ENCODE measurements at regions not wholly inside any gene's neighbourhood (a gene's known extent, or its start where the extent isn't known, plus 50 kb on each side); places are given as distances from the start of the nearest gene placed in this dataset.

DNA sequence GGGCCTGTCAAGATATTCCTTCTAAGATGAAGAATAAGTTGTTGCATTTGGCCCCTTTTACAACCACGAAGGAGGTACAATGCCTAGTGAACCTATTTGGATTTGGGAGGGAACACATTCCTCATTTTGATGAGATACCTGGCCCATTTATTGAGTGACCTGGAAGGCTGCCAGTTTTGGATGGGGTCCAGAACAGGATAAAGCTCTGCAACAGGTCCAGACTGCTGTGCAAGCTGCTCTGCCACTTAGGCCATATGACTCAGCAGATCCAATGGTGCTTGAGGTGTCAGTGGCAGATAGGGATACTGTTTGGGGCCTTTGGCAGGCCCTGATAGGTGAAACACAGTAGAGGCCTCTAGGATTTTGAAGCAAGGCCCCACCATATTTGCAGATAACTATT is 704.6 kb downstream of the CCSER2 start:
- H3K9me3 Mint-ChIP-seq: peaks cover 4% of the 10 kb centered on the region
- ATAC-seq: no peak
- H3K27me3 Mint-ChIP-seq: no peaks in the 10 kb centered on the region
- no peak for DNase-seq
- H3K4me1 Mint-ChIP-seq (ENCODE audit: low read depth): no peaks in the 10 kb centered on the region
- ChIA-PET POLR2A (no interaction called here), CTCF (no interaction called here)
- TF ChIP-seq, protein P1, sequence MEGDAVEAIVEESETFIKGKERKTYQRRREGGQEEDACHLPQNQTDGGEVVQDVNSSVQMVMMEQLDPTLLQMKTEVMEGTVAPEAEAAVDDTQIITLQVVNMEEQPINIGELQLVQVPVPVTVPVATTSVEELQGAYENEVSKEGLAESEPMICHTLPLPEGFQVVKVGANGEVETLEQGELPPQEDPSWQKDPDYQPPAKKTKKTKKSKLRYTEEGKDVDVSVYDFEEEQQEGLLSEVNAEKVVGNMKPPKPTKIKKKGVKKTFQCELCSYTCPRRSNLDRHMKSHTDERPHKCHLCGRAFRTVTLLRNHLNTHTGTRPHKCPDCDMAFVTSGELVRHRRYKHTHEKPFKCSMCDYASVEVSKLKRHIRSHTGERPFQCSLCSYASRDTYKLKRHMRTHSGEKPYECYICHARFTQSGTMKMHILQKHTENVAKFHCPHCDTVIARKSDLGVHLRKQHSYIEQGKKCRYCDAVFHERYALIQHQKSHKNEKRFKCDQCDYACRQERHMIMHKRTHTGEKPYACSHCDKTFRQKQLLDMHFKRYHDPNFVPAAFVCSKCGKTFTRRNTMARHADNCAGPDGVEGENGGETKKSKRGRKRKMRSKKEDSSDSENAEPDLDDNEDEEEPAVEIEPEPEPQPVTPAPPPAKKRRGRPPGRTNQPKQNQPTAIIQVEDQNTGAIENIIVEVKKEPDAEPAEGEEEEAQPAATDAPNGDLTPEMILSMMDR (IDR thresholded peaks at IDR 0.05): no peak
- no peaks in the 10 kb centered on the region for H3K36me3 Mint-ChIP-seq (ENCODE audit: low read depth)
- intact Hi-C loops (cut with micrococcal nuclease): no loop called here
- no peak overlapping the region for H3K27ac Mint-ChIP-seq
- H3K4me3 Mint-ChIP-seq: no peak overlapping the region

DNA sequence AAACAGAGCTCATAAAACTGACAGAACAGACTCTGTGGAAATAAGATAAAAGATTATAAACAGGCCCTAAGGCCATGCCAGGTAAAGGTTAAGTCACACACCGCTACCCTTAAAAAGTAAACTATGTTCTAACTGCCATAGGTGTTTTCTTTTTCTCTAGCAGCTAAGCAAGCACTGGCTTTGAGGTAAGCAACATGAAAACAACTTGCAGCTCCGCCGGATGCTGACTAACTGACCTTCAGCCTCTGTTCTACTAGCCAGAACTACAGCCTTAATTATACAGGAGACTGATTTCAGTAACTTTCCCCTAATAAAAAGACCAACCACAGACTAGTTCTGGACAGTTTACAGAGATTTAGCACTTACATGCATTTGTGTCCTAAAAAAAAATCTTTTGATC is 708.3 kb downstream of the CCSER2 start:
- CTCF ChIA-PET: no interaction called here
- no peak overlapping the region for H3K4me3 Mint-ChIP-seq
- H3K36me3 Mint-ChIP-seq (ENCODE audit: low read depth): peaks cover 2% of the 10 kb centered on the region
- TF ChIP-seq, protein P1 (IDR thresholded peaks at IDR 0.05): no peak
- ATAC-seq (no peak), DNase-seq (no peak)
- peaks cover 11% of the 10 kb centered on the region for H3K9me3 Mint-ChIP-seq
- intact Hi-C loops (cut with micrococcal nuclease): no loop called here
- H3K27me3 Mint-ChIP-seq: no peaks in the 10 kb centered on the region
- no peak overlapping the region for H3K27ac Mint-ChIP-seq
- no peaks in the 10 kb centered on the region for H3K4me1 Mint-ChIP-seq (ENCODE audit: low read depth)
- POLR2A ChIA-PET: no interaction called here

DNA sequence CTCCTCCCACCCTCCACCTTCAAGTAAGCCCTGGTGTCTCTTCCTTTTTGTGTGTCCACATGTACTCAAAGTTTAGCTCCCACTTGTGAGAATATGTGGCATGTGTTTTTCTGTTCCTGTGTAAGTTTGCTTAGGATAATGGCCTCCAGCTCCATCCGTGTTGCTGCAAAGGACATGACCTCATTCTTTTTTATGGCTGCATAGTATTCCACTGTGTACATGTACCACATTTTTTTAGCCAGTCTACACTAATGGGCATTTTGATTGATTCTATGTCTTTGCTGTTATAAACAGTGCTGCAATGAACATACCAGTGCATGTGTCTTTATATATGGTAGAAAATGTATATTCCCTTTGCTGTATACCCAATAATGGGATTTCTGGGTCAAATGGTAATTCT is 710.9 kb downstream of the CCSER2 start:
- ChIA-PET POLR2A (no interaction called here), CTCF (no interaction called here)
- TF ChIP-seq, protein P1 (IDR thresholded peaks at IDR 0.05): no peak
- peaks cover 17% of the 10 kb centered on the region for H3K9me3 Mint-ChIP-seq
- no peak for DNase-seq
- H3K27me3 Mint-ChIP-seq: no peaks in the 10 kb centered on the region
- no peaks in the 10 kb centered on the region for H3K4me1 Mint-ChIP-seq (ENCODE audit: low read depth)
- intact Hi-C loops (cut with micrococcal nuclease): no loop called here
- no peak overlapping the region for H3K27ac Mint-ChIP-seq
- ATAC-seq: no peak
- H3K36me3 Mint-ChIP-seq (ENCODE audit: low read depth): peaks cover 2% of the 10 kb centered on the region
- no peak overlapping the region for H3K4me3 Mint-ChIP-seq

DNA sequence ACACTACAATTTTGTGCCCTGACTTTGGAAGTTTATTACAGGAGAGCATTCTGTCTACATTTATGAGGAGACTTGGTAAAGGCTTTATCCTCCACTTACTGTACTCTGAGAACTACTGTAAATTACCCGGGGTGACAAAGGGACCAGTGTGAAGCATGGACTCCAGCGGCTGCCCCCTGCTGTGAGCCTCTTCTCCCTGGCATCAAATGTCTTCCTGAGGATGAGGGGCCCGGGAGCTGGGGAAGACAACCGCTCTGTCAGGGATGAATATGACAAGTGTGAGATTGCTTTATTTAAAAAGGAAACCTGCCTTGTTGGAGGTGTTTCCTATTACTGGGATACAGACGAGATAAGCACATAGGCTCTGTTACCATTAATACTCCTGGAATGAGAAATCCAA is 714.8 kb downstream of the CCSER2 start:
- DNase-seq (no peak), ATAC-seq (no peak)
- peaks cover 17% of the 10 kb centered on the region for H3K9me3 Mint-ChIP-seq
- ChIA-PET CTCF (no interaction called here), POLR2A (no interaction called here)
- TF ChIP-seq, protein P1 (IDR thresholded peaks at IDR 0.05): no peak
- H3K36me3 Mint-ChIP-seq (ENCODE audit: low read depth): peaks cover 2% of the 10 kb centered on the region
- H3K27ac Mint-ChIP-seq: no peak overlapping the region
- H3K27me3 Mint-ChIP-seq: no peaks in the 10 kb centered on the region
- no peaks in the 10 kb centered on the region for H3K4me1 Mint-ChIP-seq (ENCODE audit: low read depth)
- no peak overlapping the region for H3K4me3 Mint-ChIP-seq
- intact Hi-C loops (cut with micrococcal nuclease): no loop called here

DNA sequence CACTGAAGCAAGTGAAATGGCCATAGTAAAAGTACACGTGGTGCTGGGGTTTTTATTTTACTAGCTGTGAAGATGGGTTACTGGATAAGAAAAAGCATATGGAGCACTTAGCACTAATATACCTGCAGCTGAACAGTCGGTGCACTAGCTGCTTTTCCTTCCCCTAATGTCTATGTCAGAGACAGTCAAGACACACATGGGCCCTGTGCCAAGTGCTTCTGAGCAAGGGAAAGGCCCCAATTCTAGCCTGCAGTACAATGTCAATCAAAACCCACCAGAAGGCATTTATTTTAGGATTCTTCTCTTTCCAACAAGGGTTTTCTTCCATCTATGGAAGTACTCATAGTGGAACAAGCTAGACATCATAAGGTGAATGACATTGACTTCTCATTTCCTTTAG is 716.7 kb downstream of the CCSER2 start:
- no peaks in the 10 kb centered on the region for H3K27me3 Mint-ChIP-seq
- DNase-seq (no peak), ATAC-seq (no peak)
- H3K4me1 Mint-ChIP-seq (ENCODE audit: low read depth): no peaks in the 10 kb centered on the region
- H3K9me3 Mint-ChIP-seq: peaks cover 8% of the 10 kb centered on the region
- ChIA-PET CTCF (no interaction called here), POLR2A (no interaction called here)
- H3K27ac Mint-ChIP-seq: no peak overlapping the region
- TF ChIP-seq, protein P1 (IDR thresholded peaks at IDR 0.05): no peak
- intact Hi-C loops (cut with micrococcal nuclease): no loop called here
- no peaks in the 10 kb centered on the region for H3K36me3 Mint-ChIP-seq (ENCODE audit: low read depth)
- H3K4me3 Mint-ChIP-seq: no peak overlapping the region

All from activated CD8-positive, alpha-beta T cell treated with anti-CD3 and anti-CD28 coated beads for 36 hours (primary cell).